GM19238 (cell line): ENCODE measurements at regions not wholly inside any gene's neighbourhood (a gene's known extent, or its start where the extent isn't known, plus 50 kb on each side); places are given as distances from the start of the nearest gene placed in this dataset.
"Not testable (repeated sequence)": the region's sequence is repeated elsewhere in the genome, so short reads cannot be mapped to it uniquely, and the experiment has no call there.

Source experiments
- DNase-seq: peaks from one replicate; pipeline ENCODE4 v3.0.0; 2011; ENCODE audit warnings: low spot score; ENCODE audit not compliant: insufficient read length

DNA sequence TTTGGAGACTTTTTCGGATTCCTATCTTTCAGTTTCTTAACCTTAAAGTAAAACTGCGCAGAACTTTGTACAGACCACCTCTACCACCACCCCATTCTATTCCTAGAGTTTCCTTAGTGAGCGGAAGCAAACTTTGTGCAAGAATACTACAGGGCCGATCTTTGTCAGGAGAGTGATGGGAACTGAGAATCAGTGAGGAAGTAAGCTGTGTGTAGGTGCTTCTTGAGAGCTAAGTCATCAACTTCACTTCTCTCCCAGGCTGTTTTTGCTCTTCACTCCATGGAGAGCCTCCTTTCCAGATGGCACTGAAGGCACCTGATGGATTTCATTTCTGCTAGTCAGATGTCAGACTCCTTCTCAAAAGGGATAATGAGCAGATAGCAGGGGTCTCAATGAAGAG lies 127.3 kb downstream of the SPATA31D1 start:
- DNase-seq = no peak

GRCh38 chr9:82116556-82116955 lies 128.0 kb downstream of the SPATA31D1 start:
- DNase-seq = no peak

DNA sequence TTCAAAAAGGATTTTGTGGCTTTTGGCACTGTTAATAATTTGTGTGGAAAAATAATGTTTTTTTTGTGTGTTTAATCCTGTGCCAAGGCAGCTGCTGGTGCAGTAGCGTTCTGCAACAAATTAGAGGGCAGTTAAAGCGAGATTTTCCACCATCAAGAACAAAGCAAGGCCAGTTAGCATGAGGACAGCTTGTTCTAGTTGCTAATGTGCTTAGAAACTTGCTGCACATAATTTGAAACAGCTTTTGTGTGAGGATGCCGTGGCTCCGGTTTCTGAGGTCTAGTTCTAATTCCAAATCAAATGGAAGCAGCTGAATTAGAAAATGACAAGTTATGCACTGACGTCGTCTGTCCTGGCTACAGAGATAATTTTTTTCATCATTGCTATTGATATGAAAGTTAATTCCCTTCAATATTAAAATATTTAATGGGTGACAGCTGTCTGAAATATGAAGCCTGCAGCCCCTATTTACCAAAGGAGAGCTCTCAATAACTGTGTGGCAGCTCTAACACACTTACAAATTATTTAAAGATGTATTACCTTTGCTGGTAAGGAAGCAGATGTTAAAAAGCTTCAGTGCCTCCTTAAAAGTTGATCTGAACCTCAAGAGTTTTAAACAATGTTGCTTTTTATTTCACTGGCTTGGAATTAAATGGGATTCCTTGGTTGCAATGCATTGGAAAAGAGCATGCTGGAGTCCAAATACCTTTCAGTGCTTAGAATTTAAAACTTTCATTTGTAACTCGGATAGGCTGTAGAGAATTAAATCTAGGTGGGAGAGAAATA lies 128.6 kb downstream of the SPATA31D1 start:
- DNase-seq = no peak

DNA sequence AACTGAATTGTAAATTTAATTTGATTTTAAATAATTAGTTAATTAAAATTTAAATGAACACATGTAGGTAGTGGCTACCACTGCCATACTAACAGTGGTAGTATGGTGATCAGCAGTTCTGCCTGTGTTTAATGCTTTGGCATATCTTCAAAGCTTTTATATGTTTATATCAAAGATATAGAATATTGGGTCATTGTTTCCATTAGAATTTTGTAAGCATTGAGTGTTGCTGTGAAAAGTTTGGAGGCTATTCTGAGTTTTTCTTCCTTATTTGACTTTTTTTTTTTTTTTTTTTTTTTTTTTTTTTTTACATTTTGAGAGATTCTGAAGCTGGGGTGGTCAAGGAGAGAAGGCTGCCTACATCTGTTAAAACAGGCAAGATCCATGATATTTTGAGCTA lies 134.2 kb downstream of the SPATA31D1 start:
- DNase-seq = no peak

DNA sequence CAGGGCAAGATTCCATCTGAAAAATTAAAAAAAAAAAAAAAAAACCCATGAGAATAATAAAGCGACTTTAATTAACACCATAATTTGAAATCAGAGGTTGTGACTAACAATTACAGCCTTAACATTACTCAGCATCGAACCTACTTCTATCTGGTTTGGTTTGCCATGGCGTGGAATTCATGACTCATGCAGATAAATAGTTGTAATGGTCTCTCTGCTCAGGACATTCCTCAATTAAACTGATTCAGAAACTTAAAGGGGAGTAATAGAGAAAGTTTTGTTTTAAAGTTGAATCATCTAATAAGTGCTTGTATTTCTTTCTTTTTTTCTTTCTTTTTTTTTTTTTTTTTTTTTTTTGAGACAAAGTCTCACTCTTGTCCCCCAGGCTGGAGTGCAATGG lies 135.5 kb downstream of the SPATA31D1 start:
- DNase-seq = no peak

- no peak for DNase-seq
Measured at GRCh38 chr9:82126256-82126655, 137.7 kb downstream of the SPATA31D1 start.

- DNase-seq = no peak
Measured at GRCh38 chr9:82127465-82127864, 138.9 kb downstream of the SPATA31D1 start.

GRCh38 chr9:82128011-82128696 lies 139.6 kb downstream of the SPATA31D1 start:
- peak; percentile 4 for DNase-seq

GRCh38 chr9:82129708-82130107 lies 141.1 kb downstream of the SPATA31D1 start:
- no peak for DNase-seq

DNA sequence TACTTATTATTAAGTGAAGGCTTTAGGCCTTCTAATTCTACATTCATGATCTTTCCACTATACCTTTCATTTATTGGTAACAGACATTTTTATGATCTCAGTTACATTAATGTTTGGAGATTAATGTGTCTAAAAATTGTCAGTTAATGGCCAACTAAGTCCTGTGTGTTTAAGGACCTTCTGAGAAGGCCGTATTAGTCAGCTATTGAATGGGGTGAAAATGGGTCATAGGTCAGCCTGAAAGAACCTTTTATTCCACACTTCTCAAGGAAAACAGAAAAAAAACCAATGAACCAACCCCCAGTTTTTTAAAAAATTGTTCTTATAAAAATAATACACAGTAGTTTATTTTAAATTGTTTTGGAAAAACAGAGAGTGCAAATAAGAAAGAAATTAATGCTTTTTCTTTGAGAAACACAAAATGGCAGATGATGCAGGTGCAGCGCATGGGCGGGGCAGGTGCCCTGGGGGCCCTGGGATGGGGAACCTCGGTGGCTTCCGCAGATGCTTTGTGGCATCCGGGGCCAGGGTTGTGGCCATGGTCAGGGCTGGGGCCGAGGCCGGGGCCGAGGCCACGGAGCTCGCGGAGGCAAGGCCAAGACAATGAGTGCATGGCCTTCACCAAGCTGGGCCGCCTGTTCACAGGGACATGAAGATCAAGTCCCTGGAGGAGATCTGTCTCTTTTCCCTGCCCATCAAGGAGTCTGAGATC lies 141.9 kb downstream of the SPATA31D1 start:
- no peak for DNase-seq

- no peak for DNase-seq
Measured at GRCh38 chr9:82131072-82131471, 142.5 kb downstream of the SPATA31D1 start.

- DNase-seq = no peak
Measured at GRCh38 chr9:82132024-82132423, 143.5 kb downstream of the SPATA31D1 start.

GRCh38 chr9:82134010-82134409 lies 145.4 kb downstream of the SPATA31D1 start:
- no peak for DNase-seq

GRCh38 chr9:82135106-82135505 lies 146.5 kb downstream of the SPATA31D1 start:
- DNase-seq = no peak

DNA sequence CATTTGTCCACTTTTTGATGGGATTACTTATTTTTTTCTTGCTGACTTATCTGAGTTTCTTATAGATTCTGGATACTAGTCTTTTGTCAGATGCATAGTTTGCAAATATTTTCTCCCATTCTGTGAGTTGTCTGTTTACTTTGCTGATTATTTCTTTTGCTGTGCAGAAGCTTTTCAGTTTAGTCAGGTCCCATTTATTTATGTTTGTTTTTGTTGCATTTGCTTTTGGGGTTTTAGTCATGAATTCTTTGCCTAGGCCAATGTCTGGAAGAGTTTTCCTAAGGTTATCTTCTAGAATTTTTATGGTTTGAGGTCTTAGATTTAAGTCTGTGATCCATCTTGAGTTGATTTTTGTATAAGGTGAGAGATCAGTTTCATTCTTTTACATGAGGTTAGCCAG lies 149.5 kb downstream of the SPATA31D1 start:
- DNase-seq = not testable (repeated sequence)

GRCh38 chr9:82140471-82140870 lies 151.9 kb downstream of the SPATA31D1 start:
- DNase-seq = no peak

GRCh38 chr9:82144803-82145202 lies 156.2 kb downstream of the SPATA31D1 start:
- DNase-seq = no peak

- DNase-seq = no peak
Measured at GRCh38 chr9:82146677-82147076, 158.1 kb downstream of the SPATA31D1 start.

- no peak for DNase-seq
Measured at GRCh38 chr9:82147798-82148425, 159.3 kb downstream of the SPATA31D1 start.

- no peak for DNase-seq
Measured at GRCh38 chr9:82148426-82148810, 159.8 kb downstream of the SPATA31D1 start.

DNA sequence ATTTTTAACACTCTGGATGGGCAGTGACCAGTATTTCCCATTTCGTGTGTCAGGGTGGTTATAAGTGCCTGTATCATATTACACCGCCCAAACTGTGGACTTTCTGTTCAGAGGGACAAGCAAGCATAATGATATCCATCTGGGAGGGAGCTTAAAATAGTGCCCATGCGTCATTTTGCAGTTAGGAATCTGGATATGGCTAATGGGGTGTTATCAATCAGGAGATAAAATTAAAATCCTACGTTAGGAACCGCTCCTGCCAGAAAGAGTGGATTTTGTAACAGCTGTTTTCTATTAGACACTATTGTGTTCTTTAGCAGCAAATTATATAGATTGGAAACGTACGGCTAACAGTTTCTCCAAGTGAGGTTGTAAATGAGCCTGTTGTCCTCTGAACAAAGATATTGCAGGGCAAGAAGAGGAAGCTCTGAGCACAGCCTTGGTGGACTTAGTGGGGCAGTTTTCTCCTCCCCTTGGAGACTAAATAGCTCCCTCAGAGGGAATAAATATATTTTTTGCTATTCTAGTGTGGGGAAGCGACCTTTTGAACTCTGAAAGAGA lies 160.4 kb downstream of the SPATA31D1 start:
- no peak for DNase-seq
